HFFc6 (cell line): ENCODE measurements at regions not wholly inside any gene's neighbourhood (a gene's known extent, or its start where the extent isn't known, plus 50 kb on each side); places are given as distances from the start of the nearest gene placed in this dataset.
"Not testable (repeated sequence)": the region's sequence is repeated elsewhere in the genome, so short reads cannot be mapped to it uniquely, and the experiment has no call there.

Source experiments
- DNase-seq: peaks from one replicate; pipeline ENCODE4 v3.0.0-alpha.2; 2018
- H3K27ac Mint-ChIP-seq: 2 replicates; pipeline ENCODE4 v1.8.0; 2020; ENCODE audit warnings: mild to moderate bottlenecking, mixed read lengths
- H3K27me3 Mint-ChIP-seq: 2 replicates; pipeline ENCODE4 v1.8.0; 2021; ENCODE audit warnings: mild to moderate bottlenecking, moderate library complexity, mixed read lengths; ENCODE audit not compliant: insufficient read depth
- H3K36me3 Mint-ChIP-seq: 2 replicates; pipeline ENCODE4 v1.8.0; 2021; ENCODE audit warnings: low read depth, mixed read lengths
- H3K4me1 Mint-ChIP-seq: 2 replicates; pipeline ENCODE4 v1.8.0; 2020; ENCODE audit warnings: low read depth, mixed read lengths
- H3K4me3 Mint-ChIP-seq: 2 replicates; pipeline ENCODE4 v1.8.0; 2020; ENCODE audit warnings: mild to moderate bottlenecking, moderate library complexity, mixed read lengths
- H3K9me3 Mint-ChIP-seq: 2 replicates; pipeline ENCODE4 v1.8.0; 2020; ENCODE audit warnings: mild to moderate bottlenecking, mixed read lengths
- CTCF ChIP-seq: fragments of 200-600 bp; sonication (generic); IDR thresholded peaks from 2 replicates; pipeline ENCODE4 v1.5.0; 2021; ENCODE audit warnings: antibody characterized with exemption, mild to moderate bottlenecking

GRCh38 chr9:85319936-85320656 is 421.7 kb downstream of the AGTPBP1 start:
- no peak for TF ChIP-seq CTCF
- no peak for DNase-seq
- Mint-ChIP-seq H3K27me3 (no peaks in the 10 kb centered on the region; the same call in 1 of the 2 replicates), H3K27ac (no peak overlapping the region), H3K36me3 (no peaks in the 10 kb centered on the region), H3K9me3 (peaks cover 45% of the 10 kb centered on the region), H3K4me3 (no peak overlapping the region), H3K4me1 (no peaks in the 10 kb centered on the region)

- not testable (repeated sequence) for H3K4me1 Mint-ChIP-seq, H3K4me3 Mint-ChIP-seq, H3K36me3 Mint-ChIP-seq, H3K27ac Mint-ChIP-seq, DNase-seq, H3K27me3 Mint-ChIP-seq
- peaks cover 36% of the 10 kb centered on the region for H3K9me3 Mint-ChIP-seq
Observed at GRCh38 chr9:85315535-85315934, 426.2 kb downstream of the AGTPBP1 start.

GRCh38 chr9:85310573-85310972 is 431.2 kb downstream of the AGTPBP1 start:
- Mint-ChIP-seq H3K4me1 (no peaks in the 10 kb centered on the region), H3K4me3 (no peak overlapping the region), H3K27ac (no peak overlapping the region), H3K36me3 (no peaks in the 10 kb centered on the region), H3K9me3 (peaks cover 24% of the 10 kb centered on the region), H3K27me3 (no peaks in the 10 kb centered on the region)
- no peak for TF ChIP-seq CTCF
- DNase-seq: no peak

- Mint-ChIP-seq H3K4me1 (no peaks in the 10 kb centered on the region), H3K36me3 (peaks cover 13% of the 10 kb centered on the region), H3K4me3 (no peak overlapping the region), H3K27me3 (no peaks in the 10 kb centered on the region), H3K9me3 (peaks cover 37% of the 10 kb centered on the region), H3K27ac (no peak overlapping the region)
- TF ChIP-seq CTCF: no peak
- DNase-seq: no peak
Observed at GRCh38 chr9:85303757-85304134, 438.0 kb downstream of the AGTPBP1 start.

GRCh38 chr9:85302938-85303756 is 438.6 kb downstream of the AGTPBP1 start:
- DNase-seq: no peak
- Mint-ChIP-seq H3K36me3 (peaks cover 13% of the 10 kb centered on the region), H3K4me1 (no peaks in the 10 kb centered on the region), H3K27me3 (no peaks in the 10 kb centered on the region), H3K9me3 (peaks cover 43% of the 10 kb centered on the region), H3K27ac (no peak overlapping the region), H3K4me3 (no peak overlapping the region)
- TF ChIP-seq CTCF: no peak

- Mint-ChIP-seq H3K27me3 (no peaks in the 10 kb centered on the region), H3K4me1 (no peaks in the 10 kb centered on the region), H3K4me3 (no peak overlapping the region), H3K9me3 (peaks cover 69% of the 10 kb centered on the region), H3K27ac (no peak overlapping the region), H3K36me3 (peaks cover 13% of the 10 kb centered on the region)
- no peak for TF ChIP-seq CTCF
- DNase-seq: no peak
Observed at GRCh38 chr9:85298499-85298898, 443.3 kb downstream of the AGTPBP1 start.

- not testable (repeated sequence) for DNase-seq, H3K4me1 Mint-ChIP-seq, H3K27me3 Mint-ChIP-seq, H3K36me3 Mint-ChIP-seq, H3K4me3 Mint-ChIP-seq, H3K27ac Mint-ChIP-seq
- peaks cover 46% of the 10 kb centered on the region for H3K9me3 Mint-ChIP-seq
Observed at GRCh38 chr9:85295244-85295643, 446.5 kb downstream of the AGTPBP1 start.
